Neural progenitor cell (in vitro differentiated cells): ENCODE measurements at regions not wholly inside any gene's neighbourhood (a gene's known extent, or its start where the extent isn't known, plus 50 kb on each side); places are given as distances from the start of the nearest gene placed in this dataset.
A peak's percentile ranks its signal among the peaks of the same experiment; 100 is the strongest.

Experiments
- DNase-seq: peaks from one replicate; pipeline ENCODE4 v3.0.0-alpha.2; 2016; ENCODE audit warnings: low spot score
- H2AFZ ChIP-seq: fragments of 200-600 bp; sonication (generic); replicated peaks from 2 replicates; pipeline ENCODE4 v1.6.1; 2016; ENCODE audit warnings: antibody characterized with exemption
- H3F3A ChIP-seq: fragments of 200-600 bp; sonication (generic); 2 replicates; pipeline ENCODE4 v1.6.1; 2016; ENCODE audit warnings: antibody characterized with exemption, low read depth
- H3K27ac ChIP-seq: fragments of 200-600 bp; sonication (generic); 2 replicates; pipeline ENCODE4 v1.5.1; 2016; ENCODE audit warnings: mild to moderate bottlenecking
- H3K27me3 ChIP-seq: fragments of 200-600 bp; sonication (generic); 2 replicates; pipeline ENCODE4 v1.6.1; 2016; ENCODE audit warnings: mild to moderate bottlenecking, moderate library complexity
- H3K36me3 ChIP-seq: fragments of 200-600 bp; sonication (generic); 2 replicates; pipeline ENCODE4 v1.5.1; 2016
- H3K4me1 ChIP-seq: fragments of 200-600 bp; sonication (generic); 2 replicates; pipeline ENCODE4 v1.6.1; 2016; ENCODE audit warnings: mixed run types
- H3K4me2 ChIP-seq: fragments of 200-600 bp; sonication (generic); 2 replicates; pipeline ENCODE4 v1.6.1; 2016
- H3K4me3 ChIP-seq: fragments of 200-600 bp; sonication (generic); 2 replicates; pipeline ENCODE4 v1.5.1; 2016
- H3K79me2 ChIP-seq: fragments of 200-600 bp; sonication (generic); 2 replicates; pipeline ENCODE4 v1.6.1; 2016; ENCODE audit warnings: low read depth
- H3K9ac ChIP-seq: fragments of 200-600 bp; sonication (generic); 2 replicates; pipeline ENCODE4 v1.6.1; 2016
- H3K9me3 ChIP-seq: fragments of 200-600 bp; sonication (generic); 2 replicates; pipeline ENCODE4 v1.5.1; 2016; ENCODE audit warnings: low read depth
- H4K20me1 ChIP-seq: fragments of 200-600 bp; sonication (generic); 2 replicates; pipeline ENCODE4 v1.6.1; 2016; ENCODE audit warnings: low read depth
- H3K27ac Mint-ChIP-seq: 3 replicates; pipeline ENCODE4 v1.8.0; 2021; ENCODE audit warnings: mixed read lengths
- H3K27me3 Mint-ChIP-seq: 2 replicates; pipeline ENCODE4 v1.8.0; 2022; ENCODE audit warnings: low read depth, mild to moderate bottlenecking, inconsistent platforms, moderate library complexity, mixed read lengths; ENCODE audit not compliant: insufficient read depth
- H3K36me3 Mint-ChIP-seq: 3 replicates; pipeline ENCODE4 v1.8.0; 2021; ENCODE audit warnings: mixed read lengths
- H3K4me1 Mint-ChIP-seq: 3 replicates; pipeline ENCODE4 v1.8.0; 2021; ENCODE audit warnings: mixed read lengths
- H3K4me3 Mint-ChIP-seq: 3 replicates; pipeline ENCODE4 v1.8.0; 2021; ENCODE audit warnings: mild to moderate bottlenecking, moderate library complexity, mixed read lengths
- H3K9me3 Mint-ChIP-seq: 3 replicates; pipeline ENCODE4 v1.8.0; 2020; ENCODE audit warnings: mixed read lengths
- CTCF ChIP-seq: fragments of 200-600 bp; sonication (generic); IDR thresholded peaks from 2 replicates; pipeline ENCODE4 v1.5.1; 2017; ENCODE audit warnings: antibody characterized with exemption, mild to moderate bottlenecking
- EZH2 ChIP-seq: fragments of 200-600 bp; sonication (generic); IDR thresholded peaks from 2 replicates; pipeline ENCODE4 v1.6.1; 2017; ENCODE audit warnings: antibody characterized with exemption, mild to moderate bottlenecking, moderate library complexity
- EZH2phosphoT487 ChIP-seq: fragments of 200-600 bp; sonication (generic); IDR thresholded peaks from 2 replicates; pipeline ENCODE4 v1.6.1; 2017; ENCODE audit warnings: antibody characterized with exemption

DNA sequence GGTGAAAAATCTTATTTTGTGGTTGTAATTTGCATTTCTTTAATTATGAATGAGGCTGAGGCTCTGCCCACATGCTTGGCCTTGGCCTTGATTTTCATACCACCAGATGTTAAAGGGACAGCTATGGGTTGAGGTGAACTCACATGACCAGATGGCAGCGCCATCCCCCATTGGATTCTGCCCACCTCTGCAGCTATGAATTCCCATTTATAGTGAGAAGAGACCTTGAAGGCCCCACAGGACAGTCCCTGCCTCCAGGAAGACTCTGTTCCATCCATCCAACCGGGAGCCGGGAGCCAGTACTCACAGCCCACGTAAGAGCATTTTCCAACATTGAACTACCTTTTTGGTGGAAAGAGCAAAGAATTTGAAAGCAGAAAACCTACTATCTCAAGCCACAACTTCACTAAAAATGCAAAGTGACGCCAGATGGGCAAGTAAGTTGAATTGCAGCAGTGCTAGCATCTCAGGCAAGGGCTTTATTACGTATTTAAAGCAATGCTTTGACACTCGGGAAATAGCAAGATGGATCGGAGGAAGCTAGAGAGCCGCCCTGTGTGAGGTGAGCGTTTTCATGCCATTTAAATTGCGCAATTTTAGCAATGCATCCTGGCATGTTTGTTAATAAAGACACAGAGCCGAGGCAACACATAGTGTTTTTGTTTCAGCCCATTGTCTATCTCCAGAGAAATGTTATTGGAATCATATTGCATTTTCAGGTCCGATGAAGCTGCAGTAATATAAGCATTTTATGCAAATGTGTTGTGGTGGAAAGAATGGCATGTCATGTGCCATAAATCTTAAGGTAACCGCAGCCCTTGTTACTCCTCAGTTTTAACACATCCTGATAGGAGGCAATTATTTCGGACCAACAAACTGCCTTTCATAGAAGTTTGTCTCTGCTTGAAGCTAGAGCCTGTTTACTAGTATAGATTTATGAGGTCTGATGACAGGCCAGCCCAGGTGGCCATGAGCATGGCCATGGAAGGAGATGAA is 273.4 kb upstream of the TNRC6C start:
- no peak overlapping the region for H3K4me3 Mint-ChIP-seq
- H3K9ac ChIP-seq, result no peak overlapping the region
- H3F3A ChIP-seq, result no peaks in the 10 kb centered on the region
- H3K27ac ChIP-seq, result no peak overlapping the region
- no peak overlapping the region for H3K4me3 ChIP-seq
- no peaks in the 10 kb centered on the region for H3K9me3 ChIP-seq
- H3K4me2 ChIP-seq, result no peak overlapping the region
- H3K36me3 Mint-ChIP-seq, result no peaks in the 10 kb centered on the region
- TF ChIP-seq EZH2 (no peak), CTCF (no peak), EZH2phosphoT487 (no peak)
- no peaks in the 10 kb centered on the region for H3K9me3 Mint-ChIP-seq
- H3K27me3 ChIP-seq, result no peaks in the 10 kb centered on the region
- H3K79me2 ChIP-seq, result no peaks in the 10 kb centered on the region
- no peak overlapping the region for H2AFZ ChIP-seq
- peaks cover 9% of the 10 kb centered on the region for H3K4me1 Mint-ChIP-seq
- no peak for DNase-seq
- H3K36me3 ChIP-seq, result no peaks in the 10 kb centered on the region
- peaks cover 7% of the 10 kb centered on the region for H3K4me1 ChIP-seq
- H3K27ac Mint-ChIP-seq, result no peak overlapping the region
- H3K27me3 Mint-ChIP-seq, result peaks cover 9% of the 10 kb centered on the region
- no peaks in the 10 kb centered on the region for H4K20me1 ChIP-seq

- no peak for TF ChIP-seq CTCF
- TF ChIP-seq EZH2phosphoT487, result no peak
- no peak for TF ChIP-seq EZH2
- Mint-ChIP-seq H3K4me1 (peaks cover 14% of the 10 kb centered on the region), H3K9me3 (no peaks in the 10 kb centered on the region), H3K27ac (no peak overlapping the region), H3K36me3 (no peaks in the 10 kb centered on the region), H3K27me3 (peaks cover 9% of the 10 kb centered on the region), H3K4me3 (no peak overlapping the region)
- H3K79me2 ChIP-seq, result no peaks in the 10 kb centered on the region
- no peak overlapping the region for H3K4me2 ChIP-seq
- H3K27me3 ChIP-seq, result no peaks in the 10 kb centered on the region
- no peaks in the 10 kb centered on the region for H4K20me1 ChIP-seq
- no peaks in the 10 kb centered on the region for H3F3A ChIP-seq
- H2AFZ ChIP-seq, result no peak overlapping the region
- no peak overlapping the region for H3K4me3 ChIP-seq
- DNase-seq, result no peak
- H3K9me3 ChIP-seq, result no peaks in the 10 kb centered on the region
- H3K27ac ChIP-seq, result no peak overlapping the region
- H3K9ac ChIP-seq, result no peak overlapping the region
- peaks cover 7% of the 10 kb centered on the region for H3K4me1 ChIP-seq
- H3K36me3 ChIP-seq, result no peaks in the 10 kb centered on the region
Measured at GRCh38 chr17:77685881-77686486, 272.5 kb upstream of the TNRC6C start.

- H3K4me1 Mint-ChIP-seq, result peaks cover 16% of the 10 kb centered on the region
- H3K36me3 ChIP-seq, result no peaks in the 10 kb centered on the region
- H3K9ac ChIP-seq, result no peak overlapping the region
- no peak overlapping the region for H3K4me3 ChIP-seq
- H3K9me3 Mint-ChIP-seq, result no peaks in the 10 kb centered on the region
- H3K79me2 ChIP-seq, result no peaks in the 10 kb centered on the region
- H3F3A ChIP-seq, result no peaks in the 10 kb centered on the region
- peak overlapping the region; percentile 58 for H3K27ac Mint-ChIP-seq
- no peaks in the 10 kb centered on the region for H3K36me3 Mint-ChIP-seq
- H3K4me2 ChIP-seq, result no peak overlapping the region
- H4K20me1 ChIP-seq, result no peaks in the 10 kb centered on the region
- DNase-seq, result peak; percentile 27
- no peak for TF ChIP-seq EZH2
- no peak for TF ChIP-seq EZH2phosphoT487
- TF ChIP-seq CTCF, result no peak
- no peaks in the 10 kb centered on the region for H3K27me3 ChIP-seq
- H3K9me3 ChIP-seq, result no peaks in the 10 kb centered on the region
- peaks cover 9% of the 10 kb centered on the region for H3K27me3 Mint-ChIP-seq
- H3K4me1 ChIP-seq, result peaks cover 7% of the 10 kb centered on the region
- H3K4me3 Mint-ChIP-seq, result no peak overlapping the region
- no peak overlapping the region for H3K27ac ChIP-seq
- no peak overlapping the region for H2AFZ ChIP-seq
Measured at GRCh38 chr17:77686903-77687302, 271.6 kb upstream of the TNRC6C start.
